ENCODE measurements at regions not wholly inside any gene's neighbourhood (a gene's known extent, or its start where the extent isn't known, plus 50 kb on each side); places are given as distances from the start of the nearest gene placed in this dataset.
"Not testable (repeated sequence)": the region's sequence is repeated elsewhere in the genome, so short reads cannot be mapped to it uniquely, and the experiment has no call there.

GRCh38 chr10:36534471-36535002 lies 590.9 kb upstream of the ANKRD30A start:
- DNase-seq = no peak

- no peak for DNase-seq
Observed at GRCh38 chr10:36533861-36534260, 591.5 kb upstream of the ANKRD30A start.

- no peak for DNase-seq
Observed at GRCh38 chr10:36533316-36533715, 592.1 kb upstream of the ANKRD30A start.

- no peak for DNase-seq
Observed at GRCh38 chr10:36531621-36532020, 593.8 kb upstream of the ANKRD30A start.

GRCh38 chr10:36526033-36526432 lies 599.4 kb upstream of the ANKRD30A start:
- no peak for DNase-seq

GRCh38 chr10:36524126-36524525 lies 601.3 kb upstream of the ANKRD30A start:
- DNase-seq = not testable (repeated sequence)

- no peak for DNase-seq
Observed at GRCh38 chr10:36519909-36520308, 605.5 kb upstream of the ANKRD30A start.

GRCh38 chr10:36516281-36516680 lies 609.1 kb upstream of the ANKRD30A start:
- DNase-seq = no peak

GRCh38 chr10:36515319-36515718 lies 610.1 kb upstream of the ANKRD30A start:
- peak; percentile 61 for DNase-seq

- no peak for DNase-seq
Observed at GRCh38 chr10:36507715-36508114, 617.7 kb upstream of the ANKRD30A start.

- no peak for DNase-seq
Observed at GRCh38 chr10:36506697-36507496, 618.5 kb upstream of the ANKRD30A start.

GRCh38 chr10:36506261-36506660 lies 619.1 kb upstream of the ANKRD30A start:
- DNase-seq = no peak

- DNase-seq = no peak
Observed at GRCh38 chr10:36504758-36505157, 620.6 kb upstream of the ANKRD30A start.

- no peak for DNase-seq
Observed at GRCh38 chr10:36500266-36500665, 625.1 kb upstream of the ANKRD30A start.

GRCh38 chr10:36499693-36500092 lies 625.7 kb upstream of the ANKRD30A start:
- DNase-seq = no peak

- DNase-seq = no peak
Observed at GRCh38 chr10:36496758-36497157, 628.6 kb upstream of the ANKRD30A start.

- DNase-seq = no peak
Observed at GRCh38 chr10:36494371-36494770, 631.0 kb upstream of the ANKRD30A start.

GRCh38 chr10:36493516-36493880 lies 631.9 kb upstream of the ANKRD30A start:
- DNase-seq = no peak

GRCh38 chr10:36492590-36493515 lies 632.5 kb upstream of the ANKRD30A start:
- DNase-seq = no peak

- DNase-seq = no peak
Observed at GRCh38 chr10:36491926-36492325, 633.5 kb upstream of the ANKRD30A start.

- no peak for DNase-seq
Observed at GRCh38 chr10:36489611-36490228, 635.7 kb upstream of the ANKRD30A start.

GRCh38 chr10:36489181-36489580 lies 636.2 kb upstream of the ANKRD30A start:
- DNase-seq = no peak

GRCh38 chr10:36488579-36488978 lies 636.8 kb upstream of the ANKRD30A start:
- no peak for DNase-seq

All from retina (tissue), 1 donor.